NCI-H82 treated with DMSO at 0.1 percent for 48 hours (cell line): ENCODE measurements at regions not wholly inside any gene's neighbourhood (a gene's known extent, or its start where the extent isn't known, plus 50 kb on each side); places are given as distances from the start of the nearest gene placed in this dataset.

Source experiments
- DNase-seq: peaks from one replicate; lab custom pipeline; 2025; ENCODE audit not compliant: unreplicated experiment; lab: John Stamatoyannopoulos, UW

- DNase-seq = no peak
These were observed 2125.4 kb upstream of the WWC1 start for GRCh38 chr5:166166071-166166470.

GRCh38 chr5:166172597-166172996 lies 2118.8 kb upstream of the WWC1 start:
- no peak for DNase-seq

- DNase-seq = no peak
These were observed 2112.9 kb upstream of the WWC1 start for GRCh38 chr5:166178411-166179080.

- DNase-seq = no peak
These were observed 2106.3 kb upstream of the WWC1 start for GRCh38 chr5:166185185-166185584.

- DNase-seq = no peak
These were observed 2102.7 kb upstream of the WWC1 start for GRCh38 chr5:166188501-166189325.

- DNase-seq = no peak
These were observed 2098.7 kb upstream of the WWC1 start for GRCh38 chr5:166192696-166193095.

GRCh38 chr5:166195981-166196380 lies 2095.5 kb upstream of the WWC1 start:
- DNase-seq = no peak

GRCh38 chr5:166200532-166200931 lies 2090.9 kb upstream of the WWC1 start:
- no peak for DNase-seq

- DNase-seq = no peak
These were observed 2079.8 kb upstream of the WWC1 start for GRCh38 chr5:166211640-166212039.

- DNase-seq = no peak
These were observed 2055.1 kb upstream of the WWC1 start for GRCh38 chr5:166236327-166236726.

GRCh38 chr5:166240705-166241104 lies 2050.7 kb upstream of the WWC1 start:
- DNase-seq = no peak

GRCh38 chr5:166245556-166245955 lies 2045.9 kb upstream of the WWC1 start:
- no peak for DNase-seq

- DNase-seq = no peak
These were observed 2039.7 kb upstream of the WWC1 start for GRCh38 chr5:166251786-166252185.

- DNase-seq = no peak
These were observed 2033.8 kb upstream of the WWC1 start for GRCh38 chr5:166257661-166258060.

GRCh38 chr5:166262395-166262794 lies 2029.0 kb upstream of the WWC1 start:
- no peak for DNase-seq

GRCh38 chr5:166267907-166268306 lies 2023.5 kb upstream of the WWC1 start:
- no peak for DNase-seq

GRCh38 chr5:166270712-166271111 lies 2020.7 kb upstream of the WWC1 start:
- no peak for DNase-seq

- DNase-seq = no peak
These were observed 2015.4 kb upstream of the WWC1 start for GRCh38 chr5:166276006-166276405.

- DNase-seq = no peak
These were observed 2011.6 kb upstream of the WWC1 start for GRCh38 chr5:166279828-166280227.

- no peak for DNase-seq
These were observed 2010.0 kb upstream of the WWC1 start for GRCh38 chr5:166281433-166281832.

GRCh38 chr5:166282939-166283338 lies 2008.5 kb upstream of the WWC1 start:
- no peak for DNase-seq

- no peak for DNase-seq
These were observed 2006.1 kb upstream of the WWC1 start for GRCh38 chr5:166285361-166285760.

- DNase-seq = no peak
These were observed 2004.6 kb upstream of the WWC1 start for GRCh38 chr5:166286832-166287231.
